NT2/D1 (cell line): ENCODE measurements at regions not wholly inside any gene's neighbourhood (a gene's known extent, or its start where the extent isn't known, plus 50 kb on each side); places are given as distances from the start of the nearest gene placed in this dataset.

Source experiments
- DNase-seq: peaks from one replicate; pipeline ENCODE4 v3.0.0-alpha.2; 2011; ENCODE audit warnings: low read depth, low spot score
- H3K27me3 ChIP-seq: 2 replicates; pipeline ENCODE4 v1.6.0; 2011; ENCODE audit warnings: mild to moderate bottlenecking; ENCODE audit not compliant: insufficient read length, insufficient read depth
- H3K36me3 ChIP-seq: 2 replicates; pipeline ENCODE4 v1.6.1; 2011; ENCODE audit warnings: mild to moderate bottlenecking, low read length, mixed read lengths; ENCODE audit not compliant: insufficient read depth, insufficient read length
- H3K4me1 ChIP-seq: 2 replicates; pipeline ENCODE4 v1.5.1; 2011; ENCODE audit not compliant: insufficient read depth, insufficient read length
- H3K4me3 ChIP-seq: 2 replicates; pipeline ENCODE4 v1.5.1; 2011; ENCODE audit warnings: low read depth; ENCODE audit not compliant: insufficient read length
- H3K9ac ChIP-seq: 2 replicates; pipeline ENCODE4 v1.6.0; 2011; ENCODE audit warnings: low read depth; ENCODE audit not compliant: insufficient read length
- H3K9me3 ChIP-seq: 2 replicates; pipeline ENCODE4 v1.5.1; 2011; ENCODE audit warnings: mild to moderate bottlenecking, low read length; ENCODE audit not compliant: insufficient read depth
- SUZ12 ChIP-seq: IDR thresholded peaks from 2 replicates; pipeline ENCODE4 v1.6.1; 2011; ENCODE audit not compliant: insufficient read length, insufficient read depth; ENCODE audit errors: extremely low read depth
- YY1 ChIP-seq: IDR thresholded peaks from 2 replicates; pipeline ENCODE4 v1.6.1; 2011; ENCODE audit not compliant: insufficient read length, insufficient read depth
- ZNF274 ChIP-seq: IDR thresholded peaks from 2 replicates; pipeline ENCODE4 v1.6.1; 2011; ENCODE audit warnings: mild to moderate bottlenecking, low read depth, low read length

DNA sequence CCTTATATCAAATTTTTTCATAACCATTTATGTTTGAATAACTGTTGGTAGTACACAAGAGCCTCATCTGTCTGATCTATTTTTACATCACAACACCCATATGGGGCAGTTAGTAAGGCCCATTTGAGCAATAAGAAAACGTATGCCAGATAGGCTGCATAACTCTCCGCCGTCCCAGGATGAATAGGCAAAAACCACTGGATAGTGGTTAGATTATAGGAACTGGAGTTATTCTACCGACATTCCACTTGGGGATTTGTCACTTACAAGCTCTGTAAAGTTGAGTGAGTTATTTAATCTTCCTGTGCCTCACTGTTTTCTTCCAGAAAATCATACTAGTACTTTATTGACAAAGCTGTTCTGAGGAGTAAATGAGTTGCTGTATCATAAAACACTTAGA lies 881.9 kb downstream of the QKI start:
- Histone ChIP-seq H3K9ac (no peak overlapping the region), H3K4me1 (no peaks in the 10 kb centered on the region), H3K4me3 (no peak overlapping the region), H3K9me3 (peaks cover 1% of the 10 kb centered on the region; the same call in 1 of the 2 replicates), H3K36me3 (no peaks in the 10 kb centered on the region), H3K27me3 (no peaks in the 10 kb centered on the region)
- TF ChIP-seq ZNF274 = no peak
- no peak for TF ChIP-seq SUZ12
- TF ChIP-seq YY1 = no peak
- no peak for DNase-seq

DNA sequence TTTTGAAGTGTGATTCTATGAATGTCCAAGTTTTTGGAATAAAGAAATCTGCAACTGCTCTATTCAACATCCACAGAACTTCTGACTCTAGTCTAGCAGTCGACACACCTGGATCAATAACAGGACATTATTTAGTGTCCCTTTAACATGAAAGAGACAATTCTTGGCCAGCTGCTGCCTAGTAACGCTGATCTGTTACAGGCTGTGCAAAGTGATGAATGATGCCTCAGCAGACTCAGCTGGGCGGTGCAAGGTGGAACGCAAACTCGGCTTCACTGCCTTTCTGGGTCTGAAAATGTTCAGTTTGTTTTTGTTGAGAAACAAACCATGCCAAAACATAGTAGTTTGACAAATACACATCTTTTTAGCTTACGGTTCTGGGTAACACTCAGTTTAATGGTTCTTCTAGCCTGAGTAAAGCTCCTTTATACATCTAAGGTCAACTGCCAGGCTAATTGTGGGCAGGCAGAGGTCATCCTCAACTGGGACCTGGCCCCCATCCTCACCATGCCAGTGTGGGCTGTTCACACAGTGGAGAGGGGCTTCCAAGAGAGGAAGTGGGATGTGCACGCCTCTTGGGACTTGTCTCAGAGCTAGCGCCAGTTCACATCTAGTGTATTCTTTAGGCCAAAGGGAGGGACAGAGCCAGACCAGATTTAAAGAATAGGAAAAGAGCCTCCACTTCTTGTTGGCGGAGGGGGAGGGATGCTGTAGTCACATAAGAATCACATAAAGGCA lies 879.7 kb downstream of the QKI start:
- H3K27me3 ChIP-seq = no peaks in the 10 kb centered on the region
- H3K36me3 ChIP-seq = no peaks in the 10 kb centered on the region
- H3K9ac ChIP-seq = no peak overlapping the region
- H3K4me3 ChIP-seq = no peak overlapping the region
- TF ChIP-seq YY1 (no peak), ZNF274 (no peak), SUZ12 (no peak)
- peaks cover 8% of the 10 kb centered on the region for H3K9me3 ChIP-seq
- no peak for DNase-seq
- no peaks in the 10 kb centered on the region for H3K4me1 ChIP-seq

DNA sequence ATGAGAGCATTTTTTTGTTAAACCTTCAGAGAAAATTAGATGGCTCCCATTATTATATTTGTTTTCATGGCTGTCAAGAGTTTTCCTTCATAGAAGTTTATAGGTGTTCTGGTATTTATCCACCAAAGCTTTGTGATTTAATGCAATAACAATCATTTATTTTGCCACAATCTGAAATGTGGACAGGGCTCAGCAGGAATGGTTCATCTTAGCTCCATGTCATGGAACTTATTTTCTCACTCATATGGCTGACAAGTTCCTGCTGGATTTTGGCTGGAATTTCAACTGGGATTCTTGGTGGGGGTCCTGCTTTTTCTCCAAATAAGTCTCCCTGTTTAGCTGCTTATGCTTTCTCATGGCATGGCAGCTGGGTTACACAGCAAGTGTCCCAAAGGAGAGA lies 876.7 kb downstream of the QKI start:
- no peak for TF ChIP-seq ZNF274
- no peak for TF ChIP-seq YY1
- no peak for TF ChIP-seq SUZ12
- no peaks in the 10 kb centered on the region for H3K36me3 ChIP-seq
- H3K4me1 ChIP-seq = no peaks in the 10 kb centered on the region
- peaks cover 8% of the 10 kb centered on the region for H3K9me3 ChIP-seq
- H3K9ac ChIP-seq = no peak overlapping the region
- no peaks in the 10 kb centered on the region for H3K27me3 ChIP-seq
- DNase-seq = no peak
- H3K4me3 ChIP-seq = no peak overlapping the region

DNA sequence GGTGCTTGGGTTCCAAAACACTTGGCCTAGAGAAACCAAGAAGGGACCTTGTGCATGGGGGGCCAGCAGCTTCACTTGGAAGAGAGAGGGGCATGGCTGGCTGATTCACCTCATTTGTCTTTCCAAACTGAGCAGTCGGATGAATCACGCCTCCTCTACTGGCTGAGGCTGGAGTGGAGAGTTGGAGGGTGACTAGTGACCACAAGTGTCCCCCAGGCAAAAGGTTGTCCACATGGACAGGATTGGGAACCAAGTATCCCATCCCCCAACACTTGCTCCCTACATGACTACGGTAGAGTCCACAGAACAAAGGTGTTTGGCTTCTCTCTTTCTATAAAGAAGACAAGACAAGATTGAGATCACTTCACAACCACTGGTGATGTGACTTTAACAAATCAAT lies 875.6 kb downstream of the QKI start:
- DNase-seq = no peak
- Histone ChIP-seq H3K36me3 (no peaks in the 10 kb centered on the region), H3K4me3 (no peak overlapping the region), H3K9me3 (peaks cover 8% of the 10 kb centered on the region), H3K27me3 (no peaks in the 10 kb centered on the region), H3K9ac (no peak overlapping the region), H3K4me1 (no peaks in the 10 kb centered on the region)
- TF ChIP-seq SUZ12 (no peak), YY1 (no peak), ZNF274 (no peak)

DNA sequence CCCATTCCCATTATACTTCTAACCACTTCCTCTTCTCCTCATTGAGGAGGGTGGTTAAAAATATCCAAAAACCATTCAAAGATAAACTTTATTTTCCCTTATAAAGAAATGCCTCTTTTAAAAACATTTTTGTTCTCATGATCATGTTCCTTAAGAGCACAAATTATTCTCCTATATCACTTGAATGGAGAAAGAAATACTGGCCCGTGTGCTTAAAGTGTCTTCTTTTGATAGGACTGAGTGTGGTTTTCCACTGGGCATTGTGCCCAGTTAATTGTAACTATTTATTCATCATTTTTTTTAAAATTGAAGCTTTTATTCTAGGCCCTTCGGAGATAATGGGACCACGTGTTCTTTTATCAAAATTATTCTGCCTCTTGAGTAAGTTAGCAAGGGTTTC lies 871.5 kb downstream of the QKI start:
- no peak overlapping the region for H3K9ac ChIP-seq
- no peaks in the 10 kb centered on the region for H3K36me3 ChIP-seq
- H3K4me3 ChIP-seq = no peak overlapping the region
- H3K9me3 ChIP-seq = peaks cover 3% of the 10 kb centered on the region
- DNase-seq = no peak
- no peaks in the 10 kb centered on the region for H3K4me1 ChIP-seq
- H3K27me3 ChIP-seq = no peaks in the 10 kb centered on the region
- TF ChIP-seq ZNF274 (no peak), SUZ12 (no peak), YY1 (no peak)

DNA sequence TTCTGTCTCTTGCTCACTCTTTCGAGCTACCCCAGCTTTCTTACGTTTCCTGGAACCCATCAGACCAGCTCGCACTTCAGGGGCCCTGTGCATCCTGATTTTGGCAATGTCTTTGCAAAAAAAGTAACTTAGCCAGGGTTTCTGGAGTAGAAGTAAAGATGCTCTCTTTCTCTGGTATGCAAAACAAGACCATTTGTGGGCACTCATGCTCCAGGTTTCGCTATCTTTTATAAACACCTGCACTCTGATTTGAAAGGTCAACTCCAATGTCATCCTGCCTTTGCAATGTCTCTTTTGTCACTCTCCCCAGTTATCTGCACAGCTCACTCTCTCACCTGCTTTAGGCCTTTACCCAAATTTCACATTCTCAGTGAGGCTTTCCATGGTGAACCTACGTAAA lies 869.1 kb downstream of the QKI start:
- no peak overlapping the region for H3K9ac ChIP-seq
- H3K9me3 ChIP-seq = peaks cover 13% of the 10 kb centered on the region; the same call in 1 of the 2 replicates
- no peaks in the 10 kb centered on the region for H3K36me3 ChIP-seq
- H3K27me3 ChIP-seq = no peaks in the 10 kb centered on the region
- no peak for DNase-seq
- H3K4me1 ChIP-seq = no peaks in the 10 kb centered on the region
- no peak overlapping the region for H3K4me3 ChIP-seq
- TF ChIP-seq YY1 = no peak
- no peak for TF ChIP-seq ZNF274
- TF ChIP-seq SUZ12 = no peak

DNA sequence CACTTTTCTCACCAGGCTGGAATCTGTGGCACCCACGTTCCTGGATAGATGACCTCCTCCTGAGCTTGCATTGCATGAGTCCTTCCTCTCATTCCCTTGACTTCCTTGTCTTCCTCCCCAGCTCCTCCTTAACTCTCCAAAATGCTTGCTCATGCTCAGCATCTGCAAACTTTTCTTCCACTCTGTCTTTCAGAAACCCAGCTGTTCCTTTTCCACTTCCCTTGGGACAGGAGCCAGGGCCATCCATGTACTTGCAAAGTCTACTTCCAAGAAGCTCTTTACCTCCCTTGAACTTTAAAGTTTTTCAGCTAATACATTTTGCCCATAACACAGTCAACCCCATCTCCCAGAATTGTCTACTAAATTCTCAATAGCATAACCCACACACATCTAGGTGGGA lies 861.7 kb downstream of the QKI start:
- no peaks in the 10 kb centered on the region for H3K4me1 ChIP-seq
- H3K4me3 ChIP-seq = no peak overlapping the region
- peaks cover 15% of the 10 kb centered on the region; the same call in 1 of the 2 replicates for H3K9me3 ChIP-seq
- no peaks in the 10 kb centered on the region for H3K27me3 ChIP-seq
- no peak for TF ChIP-seq SUZ12
- no peak for TF ChIP-seq YY1
- no peak for TF ChIP-seq ZNF274
- no peaks in the 10 kb centered on the region for H3K36me3 ChIP-seq
- DNase-seq = no peak
- H3K9ac ChIP-seq = no peak overlapping the region
